ENCODE measurements at regions not wholly inside any gene's neighbourhood (a gene's known extent, or its start where the extent isn't known, plus 50 kb on each side); places are given as distances from the start of the nearest gene placed in this dataset.
"Not testable (repeated sequence)": the region's sequence is repeated elsewhere in the genome, so short reads cannot be mapped to it uniquely, and the experiment has no call there.

GRCh38 chr2:207437524-207438143 lies 92.1 kb upstream of the CREB1 start:
- intact Hi-C loops (cut with micrococcal nuclease), result no loop called here

DNA sequence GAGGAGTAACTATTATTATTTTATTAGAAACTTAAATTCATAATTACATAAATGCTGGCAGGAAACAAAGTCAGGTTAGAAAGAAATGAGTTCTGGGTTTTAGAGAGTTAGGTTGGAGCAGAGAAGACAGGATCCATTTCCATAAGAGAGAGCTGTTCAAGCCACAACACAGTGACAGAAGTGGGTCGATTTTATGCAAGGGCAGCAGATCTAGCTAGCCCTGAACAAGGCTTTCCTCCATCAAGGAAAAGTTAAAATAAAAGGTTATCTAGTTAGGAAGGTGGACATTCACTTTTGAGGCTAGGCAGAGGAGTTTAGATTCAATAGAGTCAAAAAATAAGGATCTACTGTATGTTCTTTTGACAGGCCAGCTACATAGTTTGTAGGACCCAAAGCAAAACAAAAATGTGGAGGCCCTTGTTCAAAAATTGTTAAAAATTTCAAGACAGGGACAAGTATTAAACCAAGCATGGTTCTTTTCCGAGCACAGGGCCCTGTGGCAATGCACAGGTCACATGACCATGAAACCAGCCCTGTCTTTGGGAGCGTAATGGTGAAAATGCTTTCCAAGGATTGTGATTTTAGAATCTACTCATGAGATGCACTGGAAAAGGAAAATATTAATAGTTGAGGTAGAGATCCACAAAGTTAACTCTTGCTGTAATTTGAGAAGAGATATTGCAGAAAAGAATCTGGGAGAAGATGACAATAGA lies 91.2 kb upstream of the CREB1 start:
- intact Hi-C loops (cut with micrococcal nuclease), result no loop called here

GRCh38 chr2:207439881-207440280 lies 89.9 kb upstream of the CREB1 start:
- intact Hi-C loops (cut with micrococcal nuclease), result not testable (repeated sequence)

GRCh38 chr2:207444756-207445155 lies 85.0 kb upstream of the CREB1 start:
- intact Hi-C loops (cut with micrococcal nuclease), result no loop called here

GRCh38 chr2:207446653-207447052 lies 83.1 kb upstream of the CREB1 start:
- intact Hi-C loops (cut with micrococcal nuclease), result no loop called here

DNA sequence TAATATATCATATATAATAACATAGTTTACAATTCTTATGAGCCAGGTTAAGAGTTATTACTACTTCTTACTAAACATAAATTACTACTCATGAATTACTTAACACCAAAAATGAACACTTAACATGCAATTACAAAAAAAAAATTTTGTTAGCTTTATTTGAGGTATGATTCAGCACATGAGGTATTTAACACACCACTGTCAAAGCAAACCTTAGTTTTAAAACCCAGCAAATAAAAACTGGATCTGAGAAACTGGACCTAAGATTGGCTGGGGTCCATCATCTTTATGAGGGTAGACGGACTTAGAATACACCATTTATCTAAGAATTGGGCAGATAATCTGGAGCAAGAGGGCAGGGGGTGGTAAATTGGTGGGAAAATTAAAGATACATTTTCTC lies 81.8 kb upstream of the CREB1 start:
- intact Hi-C loops (cut with micrococcal nuclease), result no loop called here

DNA sequence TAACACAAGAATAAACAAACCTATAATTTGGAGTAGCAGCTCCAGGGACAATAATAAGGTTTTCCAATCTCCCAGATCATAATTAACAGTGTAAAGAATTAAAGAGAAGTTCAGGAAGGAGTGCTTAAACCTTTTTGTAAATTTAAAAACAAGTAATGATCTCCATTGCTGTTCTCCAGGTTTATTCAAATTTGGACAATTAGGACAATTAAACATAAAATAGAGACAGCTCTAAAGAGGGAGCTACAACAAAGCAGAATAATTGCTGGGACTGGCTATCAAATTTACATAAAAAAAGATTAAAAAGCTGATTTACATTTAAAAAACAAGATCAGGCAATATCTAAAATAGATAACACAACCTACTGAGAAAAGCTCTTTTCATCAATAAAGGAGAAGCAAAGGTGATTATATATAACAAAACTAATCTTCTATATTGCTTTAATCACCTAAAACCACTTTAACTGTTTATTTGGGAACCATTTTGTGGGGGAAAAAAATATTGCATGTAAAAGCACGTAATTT lies 80.1 kb upstream of the CREB1 start:
- intact Hi-C loops (cut with micrococcal nuclease), result no loop called here

GRCh38 chr2:207450186-207450585 lies 79.6 kb upstream of the CREB1 start:
- intact Hi-C loops (cut with micrococcal nuclease), result no loop called here

- intact Hi-C loops (cut with micrococcal nuclease), result no loop called here
These were observed 71.2 kb upstream of the CREB1 start for GRCh38 chr2:207458582-207458981.

- intact Hi-C loops (cut with micrococcal nuclease), result no loop called here
These were observed 69.6 kb upstream of the CREB1 start for GRCh38 chr2:207459990-207460757.

DNA sequence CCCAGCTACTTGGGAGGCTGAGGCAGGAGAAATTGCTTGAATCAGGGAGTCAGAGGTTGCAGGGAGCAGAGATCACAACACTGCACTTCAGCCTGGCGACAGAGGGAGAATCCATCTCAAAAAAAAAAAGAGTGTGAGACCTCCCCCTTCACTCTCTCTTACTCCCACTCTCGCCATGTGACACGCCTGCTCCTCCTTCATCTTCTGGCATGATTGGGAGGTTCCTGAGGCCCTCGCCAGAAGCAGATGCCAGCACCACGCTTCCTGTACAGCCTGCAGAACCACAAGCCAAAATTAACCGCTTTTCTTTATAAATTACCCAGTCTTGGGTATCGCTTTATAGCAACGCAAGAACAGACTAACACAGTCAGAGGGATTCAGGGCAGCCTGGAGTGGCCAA lies 66.3 kb upstream of the CREB1 start:
- intact Hi-C loops (cut with micrococcal nuclease), result no loop called here

GRCh38 chr2:207464007-207464406 lies 65.8 kb upstream of the CREB1 start:
- intact Hi-C loops (cut with micrococcal nuclease), result no loop called here

GRCh38 chr2:207465894-207466293 lies 63.9 kb upstream of the CREB1 start:
- intact Hi-C loops (cut with micrococcal nuclease), result no loop called here

DNA sequence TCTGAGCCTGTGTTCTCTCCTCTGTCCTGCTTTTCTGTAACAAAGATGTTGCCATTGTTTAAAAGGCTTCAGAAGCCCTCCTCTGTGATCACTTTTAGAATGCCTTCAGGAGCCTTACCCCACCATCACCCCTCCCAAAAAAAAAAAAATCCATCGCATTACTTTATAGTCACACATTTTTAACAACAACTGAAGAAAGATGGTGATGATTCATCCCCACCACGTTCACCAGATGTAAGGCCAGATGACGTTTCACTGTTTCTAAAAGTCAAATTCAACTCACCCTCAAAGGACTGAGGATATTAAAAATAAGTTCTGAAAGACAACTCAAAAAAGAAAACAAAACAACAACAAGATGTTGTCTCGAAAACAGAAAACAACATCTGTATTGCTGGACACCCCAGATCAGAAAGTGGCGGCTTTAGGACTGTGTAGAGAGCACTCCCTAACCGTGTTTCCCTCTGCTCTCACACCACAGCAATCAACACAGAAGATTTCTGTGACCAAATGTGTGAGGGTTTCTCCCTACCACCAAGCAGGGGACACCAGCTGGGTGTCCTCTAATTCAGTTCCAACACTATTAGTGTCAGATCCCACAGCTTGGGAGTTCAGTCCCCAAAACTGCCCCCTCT lies 61.9 kb upstream of the CREB1 start:
- intact Hi-C loops (cut with micrococcal nuclease), result no loop called here

DNA sequence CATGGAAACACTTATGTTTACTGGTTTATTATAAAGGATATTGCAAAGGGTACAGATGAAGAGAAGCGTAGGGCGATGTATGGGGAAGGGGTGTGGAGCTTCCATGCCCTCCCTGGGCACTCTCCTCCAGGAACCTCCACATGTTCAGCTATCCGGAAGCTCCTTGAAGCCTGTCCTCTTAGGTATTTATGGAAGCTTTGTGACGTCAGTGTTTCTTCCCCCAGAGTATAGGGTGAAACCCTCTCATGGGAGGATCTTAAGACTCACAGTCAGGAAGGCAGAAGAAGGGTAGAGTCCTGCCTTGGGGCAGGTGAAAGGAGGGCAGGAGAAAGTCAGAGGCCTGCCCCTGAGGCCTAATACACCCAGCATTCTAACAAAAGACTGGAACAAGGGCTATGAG lies 61.3 kb upstream of the CREB1 start:
- intact Hi-C loops (cut with micrococcal nuclease), result no loop called here

DNA sequence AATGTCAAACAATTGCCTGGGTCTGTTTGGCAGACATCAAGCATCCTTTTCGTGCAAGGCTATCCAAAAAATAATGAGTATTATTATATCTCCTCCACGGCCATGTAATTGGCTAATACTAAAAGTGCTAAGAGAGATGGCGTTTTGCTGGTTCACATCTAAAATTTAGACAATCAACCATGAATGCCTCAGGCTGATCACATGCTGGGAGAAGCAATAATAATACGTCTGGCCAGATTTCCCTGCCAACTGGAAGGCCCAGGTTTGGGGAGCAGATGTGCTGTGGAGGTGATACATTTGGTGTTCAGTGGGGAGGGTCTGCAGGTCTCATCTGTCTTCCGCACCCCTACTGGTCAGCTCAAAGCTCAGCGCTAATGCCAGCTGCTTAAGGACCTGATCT lies 60.3 kb upstream of the CREB1 start:
- intact Hi-C loops (cut with micrococcal nuclease), result no loop called here

DNA sequence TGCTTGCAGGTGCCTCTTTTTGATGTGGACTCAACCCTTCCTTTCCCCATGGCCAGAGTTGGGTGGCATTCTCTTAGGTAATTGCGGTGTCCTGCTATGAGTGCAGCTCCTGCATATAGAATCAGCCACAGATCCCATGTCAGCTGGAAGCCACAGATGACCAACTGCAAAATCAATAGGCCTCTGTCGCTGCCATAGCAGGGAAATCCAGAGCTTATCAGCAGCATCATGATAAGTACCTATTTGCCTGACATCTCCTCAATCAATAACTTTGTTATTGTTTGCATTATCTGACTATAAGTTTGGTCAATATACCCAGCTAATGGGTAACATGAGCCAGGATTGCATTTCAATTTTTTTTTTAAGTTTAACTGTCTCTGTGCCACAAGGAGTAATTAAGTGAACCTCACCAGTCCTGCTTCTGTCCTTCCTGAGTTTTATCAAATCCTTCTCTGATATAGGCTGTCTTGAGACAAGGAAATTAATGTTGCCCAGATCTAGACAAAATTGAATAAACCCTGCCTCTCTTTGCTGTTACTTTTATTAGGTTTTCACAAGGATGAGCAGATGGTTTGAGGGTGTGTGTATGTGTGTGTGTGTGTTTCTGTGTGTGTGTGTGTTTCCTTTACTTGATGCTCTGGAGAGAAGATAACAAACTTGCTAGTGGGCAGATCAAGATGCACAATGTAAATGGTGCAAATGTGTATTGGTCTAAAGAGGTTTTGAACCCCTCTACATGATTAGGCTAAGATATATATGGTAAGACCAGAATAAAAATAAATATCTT lies 59.6 kb upstream of the CREB1 start:
- intact Hi-C loops (cut with micrococcal nuclease), result loop anchor here (5.0 kb wide), 1 partner anchor 138 kb away; no protein-coding TSS in a partner anchor

DNA sequence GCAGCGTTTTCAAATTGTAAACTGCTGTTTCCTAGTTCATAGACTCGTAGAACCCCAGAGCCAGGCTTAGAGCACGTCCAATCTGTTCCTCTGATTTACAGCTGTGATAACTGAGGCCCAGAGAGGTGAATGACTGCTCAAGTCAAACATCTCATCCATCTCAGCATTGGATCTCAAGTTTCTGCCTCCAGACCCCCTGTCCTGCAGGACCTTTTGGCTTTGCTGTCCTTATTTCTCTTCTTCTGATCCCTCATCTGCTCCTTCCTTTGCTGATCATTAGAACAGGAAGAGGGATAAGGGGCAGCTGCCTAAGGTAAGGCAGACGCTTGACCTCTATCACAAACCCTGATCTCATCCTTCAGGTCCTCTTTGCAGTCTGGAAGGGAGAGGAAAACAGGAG lies 58.5 kb upstream of the CREB1 start:
- intact Hi-C loops (cut with micrococcal nuclease), result loop anchor here (5.0 kb wide), 1 partner anchor 139 kb away; no protein-coding TSS in a partner anchor

DNA sequence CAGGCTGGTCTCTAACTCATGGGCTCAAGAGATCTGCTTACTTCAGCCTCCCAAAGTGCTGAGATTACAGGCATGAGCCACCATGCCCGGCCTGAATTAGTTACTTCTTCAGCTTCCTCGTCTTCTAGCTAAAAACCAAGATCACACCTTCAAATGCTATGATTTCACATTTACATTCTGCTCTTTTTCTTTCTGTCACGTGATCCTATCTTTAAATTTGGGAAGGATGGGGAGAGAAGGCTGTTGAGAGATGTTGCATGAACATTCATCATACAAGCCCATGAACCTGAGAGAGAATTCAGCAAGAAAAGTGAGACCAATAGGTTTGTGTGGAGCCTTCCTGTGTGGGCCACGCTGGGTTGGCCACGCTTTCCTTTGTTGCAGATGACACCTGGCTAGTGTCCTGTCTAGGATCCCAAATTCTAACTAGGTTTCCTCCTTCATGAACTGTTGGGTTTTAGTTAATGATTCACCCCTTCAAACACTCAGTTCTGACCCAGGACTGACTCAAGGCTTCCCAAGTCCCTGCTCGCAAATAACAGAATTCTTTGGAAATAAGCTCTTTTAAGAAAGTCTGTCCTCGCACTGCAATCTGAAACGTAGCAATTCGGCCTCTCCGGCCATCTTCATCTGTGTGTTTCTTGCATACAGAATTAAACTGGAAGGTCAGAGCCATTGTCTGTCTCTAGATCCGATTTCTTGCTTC lies 57.3 kb upstream of the CREB1 start:
- intact Hi-C loops (cut with micrococcal nuclease), result loop anchor here (1.0 to 5.0 kb wide), 7 partner anchors 48 to 425 kb away; no protein-coding TSS in a partner anchor
